Stimulated activated CD8-positive, alpha-beta memory T cell treated with anti-CD3 and anti-CD28 coated beads, Interleukin-2, amount 100 ng/mL, for 48 hours (primary cell): ENCODE measurements at regions not wholly inside any gene's neighbourhood (a gene's known extent, or its start where the extent isn't known, plus 50 kb on each side); places are given as distances from the start of the nearest gene placed in this dataset.
"Not testable (repeated sequence)": the region's sequence is repeated elsewhere in the genome, so short reads cannot be mapped to it uniquely, and the experiment has no call there.

Experiments used
- DNase-seq, 2 donors: peaks; one replicate each; pipeline ENCODE4 v3.0.0-alpha.2; 2020; ENCODE audit warnings: low read depth in 2 of 2

- no peak for DNase-seq
These were observed 57.5 kb upstream of the DYNLT3 start for GRCh38 chrX:37904833-37905232.

- peak; percentile 0 to 2 for DNase-seq
These were observed 58.2 kb upstream of the DYNLT3 start for GRCh38 chrX:37905436-37906147.

DNA sequence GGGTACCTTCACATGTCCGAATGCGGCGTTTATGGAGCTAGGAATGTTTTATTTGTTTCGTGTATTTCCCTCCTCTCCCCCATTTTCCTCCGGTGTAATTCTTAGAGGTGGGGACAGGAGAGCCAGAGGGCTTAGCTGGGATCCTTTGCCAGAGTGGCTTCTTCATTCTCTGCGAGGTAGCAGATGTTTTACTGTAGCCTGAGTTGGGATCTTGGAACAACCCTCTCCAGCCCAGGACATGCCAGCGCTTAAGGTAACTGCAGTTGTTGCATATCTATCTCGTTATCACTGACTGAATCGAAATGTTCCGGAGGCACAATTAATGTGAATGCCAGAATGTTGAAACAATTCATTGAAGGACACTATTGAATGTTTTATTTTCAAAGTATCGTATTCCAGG is 59.0 kb upstream of the DYNLT3 start:
- no peak for DNase-seq

DNA sequence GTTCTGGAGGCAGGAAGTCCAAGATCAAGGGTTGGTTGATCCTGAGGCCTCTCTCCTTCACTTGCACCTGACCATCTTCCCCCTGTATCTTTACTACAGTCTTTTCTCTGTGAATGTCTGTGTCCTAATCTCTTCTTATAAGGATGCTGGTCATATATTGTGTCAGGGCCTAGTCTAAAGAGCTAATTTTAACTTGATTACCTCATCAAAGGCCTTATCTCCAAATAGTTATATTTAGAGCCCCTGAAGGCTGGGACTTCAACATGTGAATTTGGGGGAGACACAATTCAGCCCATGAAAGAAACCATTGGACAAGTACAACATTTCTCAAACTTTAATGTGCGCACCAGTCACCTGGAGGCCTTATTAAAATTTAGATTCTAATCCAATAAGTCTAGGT is 62.8 kb upstream of the DYNLT3 start:
- DNase-seq = no peak

GRCh38 chrX:37912304-37912703 is 64.9 kb upstream of the DYNLT3 start:
- no peak for DNase-seq

DNA sequence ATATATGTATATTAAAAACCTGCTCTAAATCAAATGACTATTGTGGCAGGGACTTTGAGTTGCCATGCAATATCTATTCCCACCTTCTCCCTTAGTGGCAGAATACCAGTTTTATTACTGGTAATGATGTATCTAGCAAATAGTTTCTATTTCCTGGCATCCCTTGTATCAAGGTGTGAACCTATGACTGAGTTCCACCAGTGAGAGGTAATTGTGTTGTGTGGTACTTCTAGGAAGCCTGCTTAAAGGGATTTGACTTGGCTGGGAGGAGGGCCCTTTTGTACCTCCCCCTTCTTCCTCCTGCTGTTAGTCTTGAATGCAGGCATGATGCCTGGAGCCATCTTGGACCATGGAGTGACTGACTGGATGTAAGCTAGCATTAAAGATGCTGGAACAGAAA is 65.4 kb upstream of the DYNLT3 start:
- DNase-seq = no peak

- DNase-seq = no peak
These were observed 70.8 kb upstream of the DYNLT3 start for GRCh38 chrX:37918168-37918567.

DNA sequence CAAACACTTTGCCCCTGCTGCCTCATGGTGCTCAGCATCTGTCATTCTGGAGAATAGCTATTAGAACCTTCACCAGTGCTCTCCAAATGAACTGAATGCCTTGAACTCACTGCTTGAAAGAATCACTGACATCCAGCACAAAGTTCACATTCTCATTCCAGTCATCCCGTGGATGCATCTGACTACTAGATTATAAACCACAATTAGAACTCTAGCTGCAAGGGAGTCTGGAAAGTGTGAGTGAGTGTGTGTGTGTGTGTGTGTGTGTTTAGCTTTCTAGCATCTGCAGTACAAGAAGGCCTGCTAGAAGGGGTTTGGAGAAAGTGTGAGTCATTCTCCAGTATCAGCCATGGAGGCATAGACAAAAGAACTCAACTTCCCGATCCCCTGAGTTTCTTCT is 71.3 kb upstream of the DYNLT3 start:
- DNase-seq = no peak

- no peak for DNase-seq
These were observed 74.4 kb upstream of the DYNLT3 start for GRCh38 chrX:37921758-37922157.

DNA sequence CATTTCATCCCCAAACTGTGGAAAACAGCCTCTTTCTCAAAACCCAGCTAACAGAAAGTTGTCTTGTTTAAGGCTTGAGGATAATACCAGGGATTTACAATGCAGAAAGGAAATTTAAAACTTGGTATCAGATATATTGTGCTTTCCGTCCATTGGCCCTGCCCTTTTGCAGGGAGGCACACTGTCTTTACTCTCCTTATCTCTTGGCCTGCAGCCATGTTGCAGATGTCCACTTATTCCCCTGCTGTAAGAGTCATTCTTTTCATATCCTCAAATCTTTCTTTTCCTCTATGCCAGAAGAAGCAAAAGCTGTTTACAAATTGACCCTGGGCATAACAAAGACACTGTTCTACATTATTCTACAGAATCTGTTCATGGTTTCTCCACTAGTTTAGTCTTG is 75.6 kb upstream of the DYNLT3 start:
- DNase-seq = no peak

DNA sequence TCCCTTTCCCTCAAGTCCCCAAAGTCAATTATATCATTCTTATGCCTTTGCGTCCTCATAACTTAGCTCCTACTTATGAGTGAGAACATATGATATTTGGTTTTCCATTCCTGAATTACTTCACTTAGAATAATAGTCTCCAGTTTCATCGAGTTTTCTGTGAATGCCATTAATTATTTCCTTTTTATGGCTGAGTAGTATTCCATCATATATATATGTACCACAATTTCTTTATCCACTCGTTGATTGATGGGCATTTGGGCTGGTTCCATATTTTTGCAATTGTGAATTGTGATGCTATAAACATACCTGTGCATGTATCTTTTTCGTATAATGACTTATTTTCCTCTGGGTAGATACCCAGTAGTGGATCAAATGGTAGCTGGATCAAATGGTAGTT is 78.4 kb upstream of the DYNLT3 start:
- not testable (repeated sequence) for DNase-seq

DNA sequence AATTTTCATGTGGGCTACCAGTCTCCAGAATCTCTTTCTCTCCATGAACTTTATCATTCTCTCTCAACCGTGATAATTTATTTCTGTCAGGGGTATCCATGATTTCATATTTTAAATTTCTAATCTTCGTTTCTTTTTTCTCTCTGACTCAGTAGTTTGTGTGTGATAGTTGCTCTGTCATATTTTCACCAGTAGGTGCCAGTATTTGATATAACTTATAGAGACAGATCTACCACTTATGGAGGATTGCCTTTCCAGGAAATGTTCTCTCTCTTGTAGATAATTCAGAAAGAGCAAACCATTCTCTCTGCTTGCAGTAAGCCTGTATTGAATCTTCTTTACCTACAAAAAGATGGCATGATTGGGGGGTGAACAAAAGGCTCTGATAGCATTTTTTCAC is 79.3 kb upstream of the DYNLT3 start:
- DNase-seq = no peak

GRCh38 chrX:37942170-37942569 is 64.2 kb upstream of the SYTL5 start:
- no peak for DNase-seq

- no peak for DNase-seq
These were observed 62.6 kb upstream of the SYTL5 start for GRCh38 chrX:37943554-37944344.

GRCh38 chrX:37946197-37946596 is 60.2 kb upstream of the SYTL5 start:
- DNase-seq = no peak

DNA sequence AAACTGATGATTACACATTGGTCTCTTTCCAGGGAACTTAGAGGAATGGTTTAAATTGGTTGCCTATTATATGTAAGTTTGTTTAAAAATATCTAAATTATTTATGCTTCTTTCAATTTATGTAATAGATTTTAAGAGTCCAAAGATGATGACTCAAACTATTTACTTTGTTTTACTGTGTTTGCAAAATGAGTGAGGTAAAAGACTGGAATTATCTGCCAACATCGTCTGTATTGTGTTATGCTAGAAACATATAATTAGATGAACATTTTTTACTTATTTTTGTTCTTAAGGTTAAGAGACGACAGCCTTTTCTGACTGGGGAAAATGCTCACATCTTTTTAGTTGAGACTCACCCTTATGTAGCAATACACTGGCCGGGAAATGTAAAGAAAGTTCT is 51.1 kb upstream of the SYTL5 start:
- no peak for DNase-seq

DNA sequence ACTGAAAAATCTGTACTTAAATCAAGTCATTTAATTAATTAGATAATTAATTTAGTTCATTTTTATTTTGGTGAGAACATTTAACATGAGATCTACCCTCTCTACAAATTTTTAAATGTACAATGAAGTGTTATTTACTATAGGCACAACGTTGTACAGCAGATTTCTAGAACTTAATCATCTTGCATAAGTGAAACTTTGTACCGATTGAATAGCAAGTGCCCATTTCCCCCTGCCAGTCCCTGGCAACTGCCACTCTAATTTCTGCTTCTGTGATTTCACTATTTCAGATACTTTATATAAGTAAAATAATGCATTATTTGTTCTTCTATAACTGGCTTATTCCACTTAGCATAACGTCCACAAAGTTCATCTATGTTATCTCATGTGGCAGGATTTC is 50.1 kb upstream of the SYTL5 start:
- DNase-seq = no peak
